ENCODE measurements at regions not wholly inside any gene's neighbourhood (a gene's known extent, or its start where the extent isn't known, plus 50 kb on each side); places are given as distances from the start of the nearest gene placed in this dataset.
"Not testable (repeated sequence)": the region's sequence is repeated elsewhere in the genome, so short reads cannot be mapped to it uniquely, and the experiment has no call there.

GRCh38 chr11:82191695-82192094 is 542.0 kb downstream of the FAM181B start:
- H3K36me3 ChIP-seq (ENCODE audit: control insufficient read depth, insufficient read depth, low read length): no peaks in the 10 kb centered on the region
- no peak for TF ChIP-seq CTCF (IDR thresholded peaks at IDR 0.05; ENCODE audit: insufficient read depth, low read length, poor library complexity, severe bottlenecking)
- no peak overlapping the region for H3K4me3 ChIP-seq (replicated peaks; ENCODE audit: low read depth, low read length)
- H3K27me3 ChIP-seq (replicated peaks; ENCODE audit: control insufficient read depth, insufficient read depth, low read length): no peaks in the 10 kb centered on the region
- no peak for DNase-seq (ENCODE audit: extremely low read depth, insufficient read length)

GRCh38 chr11:82185925-82186324 is 547.7 kb downstream of the FAM181B start:
- Histone ChIP-seq H3K36me3 (ENCODE audit: control insufficient read depth, insufficient read depth, low read length) (no peaks in the 10 kb centered on the region), H3K4me3 (replicated peaks; ENCODE audit: low read depth, low read length) (no peak overlapping the region), H3K27me3 (replicated peaks; ENCODE audit: control insufficient read depth, insufficient read depth, low read length) (no peaks in the 10 kb centered on the region)
- DNase-seq (ENCODE audit: extremely low read depth, insufficient read length): no peak
- no peak for TF ChIP-seq CTCF (IDR thresholded peaks at IDR 0.05; ENCODE audit: insufficient read depth, low read length, poor library complexity, severe bottlenecking)

- no peaks in the 10 kb centered on the region for H3K36me3 ChIP-seq (ENCODE audit: control insufficient read depth, insufficient read depth, low read length)
- no peak for DNase-seq (ENCODE audit: extremely low read depth, insufficient read length)
- no peak for TF ChIP-seq CTCF (IDR thresholded peaks at IDR 0.05; ENCODE audit: insufficient read depth, low read length, poor library complexity, severe bottlenecking)
- no peak overlapping the region for H3K4me3 ChIP-seq (replicated peaks; ENCODE audit: low read depth, low read length)
- no peaks in the 10 kb centered on the region for H3K27me3 ChIP-seq (replicated peaks; ENCODE audit: control insufficient read depth, insufficient read depth, low read length)
Observed at GRCh38 chr11:82184966-82185365, 548.7 kb downstream of the FAM181B start.

- no peak for TF ChIP-seq CTCF (IDR thresholded peaks at IDR 0.05; ENCODE audit: insufficient read depth, low read length, poor library complexity, severe bottlenecking)
- DNase-seq (ENCODE audit: extremely low read depth, insufficient read length): no peak
- no peaks in the 10 kb centered on the region for H3K27me3 ChIP-seq (replicated peaks; ENCODE audit: control insufficient read depth, insufficient read depth, low read length)
- no peak overlapping the region for H3K4me3 ChIP-seq (replicated peaks; ENCODE audit: low read depth, low read length)
- no peaks in the 10 kb centered on the region for H3K36me3 ChIP-seq (ENCODE audit: control insufficient read depth, insufficient read depth, low read length)
Observed at GRCh38 chr11:82183346-82183745, 550.3 kb downstream of the FAM181B start.

- not testable (repeated sequence) for H3K27me3 ChIP-seq (replicated peaks; ENCODE audit: control insufficient read depth, insufficient read depth, low read length); H3K4me3 ChIP-seq (replicated peaks; ENCODE audit: low read depth, low read length); DNase-seq (ENCODE audit: extremely low read depth, insufficient read length); H3K36me3 ChIP-seq (ENCODE audit: control insufficient read depth, insufficient read depth, low read length)
Observed at GRCh38 chr11:82182697-82183096, 551.0 kb downstream of the FAM181B start.

- not testable (repeated sequence) for H3K27me3 ChIP-seq (replicated peaks; ENCODE audit: control insufficient read depth, insufficient read depth, low read length); H3K36me3 ChIP-seq (ENCODE audit: control insufficient read depth, insufficient read depth, low read length); H3K4me3 ChIP-seq (replicated peaks; ENCODE audit: low read depth, low read length); DNase-seq (ENCODE audit: extremely low read depth, insufficient read length)
Observed at GRCh38 chr11:82181796-82182195, 551.9 kb downstream of the FAM181B start.

GRCh38 chr11:82176945-82177344 is 556.7 kb downstream of the FAM181B start:
- no peaks in the 10 kb centered on the region for H3K27me3 ChIP-seq (replicated peaks; ENCODE audit: control insufficient read depth, insufficient read depth, low read length)
- no peak for TF ChIP-seq CTCF (IDR thresholded peaks at IDR 0.05; ENCODE audit: insufficient read depth, low read length, poor library complexity, severe bottlenecking)
- no peak overlapping the region for H3K4me3 ChIP-seq (replicated peaks; ENCODE audit: low read depth, low read length)
- no peak for DNase-seq (ENCODE audit: extremely low read depth, insufficient read length)
- no peaks in the 10 kb centered on the region for H3K36me3 ChIP-seq (ENCODE audit: control insufficient read depth, insufficient read depth, low read length)

Measured in GM06990 (cell line).